ENCODE measurements at regions not wholly inside any gene's neighbourhood (a gene's known extent, or its start where the extent isn't known, plus 50 kb on each side); places are given as distances from the start of the nearest gene placed in this dataset.

DNA sequence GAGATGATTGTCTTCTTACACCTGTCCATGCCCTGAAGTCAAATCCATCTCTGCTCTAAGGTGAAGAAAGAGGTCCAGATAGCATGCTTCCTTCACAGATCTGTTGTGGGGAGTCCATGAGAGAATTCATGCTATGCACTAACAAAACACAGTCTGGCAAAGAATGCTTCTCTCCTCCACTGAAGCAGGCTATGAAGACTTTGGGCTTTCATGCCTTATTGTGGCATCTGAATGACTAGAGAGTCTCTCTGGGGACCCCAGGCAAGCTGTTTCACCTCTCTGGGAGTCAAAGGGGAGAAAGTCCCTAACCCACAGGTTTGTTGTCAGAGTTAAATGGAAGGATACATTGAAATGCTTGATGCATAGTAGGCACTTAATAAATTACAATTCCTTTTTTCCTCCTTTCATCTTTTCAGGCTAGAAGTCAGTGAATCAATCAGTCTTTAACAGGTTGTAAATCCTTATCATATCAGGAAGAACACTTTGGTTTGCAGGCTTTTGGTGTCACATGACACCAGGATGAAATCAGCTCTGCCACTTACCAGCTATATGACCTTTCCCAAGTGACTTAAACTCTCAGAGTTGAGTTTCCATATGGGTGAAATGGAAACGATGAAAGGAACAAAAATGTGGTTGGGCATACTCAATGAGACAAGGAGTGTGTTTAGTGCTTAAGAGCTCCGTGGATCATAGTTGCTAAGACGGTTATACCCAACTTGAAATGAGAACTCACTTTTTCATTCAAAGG is 200.1 kb upstream of the DAB1 start:
- Histone ChIP-seq H3K4me3 (no peak overlapping the region), H3K9me1 (ENCODE audit: control insufficient read depth, insufficient read depth, low read length) (no peaks in the 10 kb centered on the region), H3K9ac (ENCODE audit: insufficient read depth in 1 of 2, low read depth in 2 of 2, low read length in 2 of 2) (no peak overlapping the region), H3K4me1 (replicated peaks in 1 of 2; ENCODE audit: control insufficient read depth in 2 of 2, insufficient read depth in 2 of 2, low read length in 2 of 2) (no peaks in the 10 kb centered on the region; a peak in 1 of 5 replicates), H3K36me3 (ENCODE audit: control insufficient read depth, insufficient read depth, low read length) (no peaks in the 10 kb centered on the region), H2AFZ (ENCODE audit: low read depth, low read length) (no peak overlapping the region), H3K4me2 (ENCODE audit: insufficient read depth, low read length) (no peak overlapping the region), H3K79me2 (ENCODE audit: control insufficient read depth, insufficient read depth, low read length) (no peaks in the 10 kb centered on the region), H3K27ac (ENCODE audit: extremely low read depth, low read depth, low read length) (no peak overlapping the region), H4K20me1 (replicated peaks; ENCODE audit: control insufficient read depth, insufficient read depth, low read length) (no peaks in the 10 kb centered on the region), H3K27me3 (ENCODE audit: control insufficient read depth in 2 of 2, insufficient read depth in 2 of 2, low read length in 2 of 2) (no peaks in the 10 kb centered on the region), H3K9me3 (replicated peaks; ENCODE audit: control insufficient read depth, insufficient read depth, low read depth, low read length) (no peaks in the 10 kb centered on the region)
- intact Hi-C loops (cut with micrococcal nuclease), result no loop called here
- no TSS peak for BruUV-seq (replicated peaks)
- DNase-seq (ENCODE audit: extremely low read depth in 1 of 4, low spot score in 3 of 4) (no peak), FAIRE-seq (no peak), ATAC-seq (no peak)
- TF ChIP-seq, protein P1, sequence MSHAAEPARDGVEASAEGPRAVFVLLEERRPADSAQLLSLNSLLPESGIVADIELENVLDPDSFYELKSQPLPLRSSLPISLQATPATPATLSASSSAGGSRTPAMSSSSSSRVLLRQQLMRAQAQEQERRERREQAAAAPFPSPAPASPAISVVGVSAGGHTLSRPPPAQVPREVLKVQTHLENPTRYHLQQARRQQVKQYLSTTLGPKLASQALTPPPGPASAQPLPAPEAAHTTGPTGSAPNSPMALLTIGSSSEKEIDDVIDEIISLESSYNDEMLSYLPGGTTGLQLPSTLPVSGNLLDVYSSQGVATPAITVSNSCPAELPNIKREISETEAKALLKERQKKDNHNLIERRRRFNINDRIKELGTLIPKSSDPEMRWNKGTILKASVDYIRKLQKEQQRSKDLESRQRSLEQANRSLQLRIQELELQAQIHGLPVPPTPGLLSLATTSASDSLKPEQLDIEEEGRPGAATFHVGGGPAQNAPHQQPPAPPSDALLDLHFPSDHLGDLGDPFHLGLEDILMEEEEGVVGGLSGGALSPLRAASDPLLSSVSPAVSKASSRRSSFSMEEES (CRISPR knock-in tag; IDR thresholded peaks at IDR 0.05), result peak; percentile 84
- TF ChIP-seq, protein P2, sequence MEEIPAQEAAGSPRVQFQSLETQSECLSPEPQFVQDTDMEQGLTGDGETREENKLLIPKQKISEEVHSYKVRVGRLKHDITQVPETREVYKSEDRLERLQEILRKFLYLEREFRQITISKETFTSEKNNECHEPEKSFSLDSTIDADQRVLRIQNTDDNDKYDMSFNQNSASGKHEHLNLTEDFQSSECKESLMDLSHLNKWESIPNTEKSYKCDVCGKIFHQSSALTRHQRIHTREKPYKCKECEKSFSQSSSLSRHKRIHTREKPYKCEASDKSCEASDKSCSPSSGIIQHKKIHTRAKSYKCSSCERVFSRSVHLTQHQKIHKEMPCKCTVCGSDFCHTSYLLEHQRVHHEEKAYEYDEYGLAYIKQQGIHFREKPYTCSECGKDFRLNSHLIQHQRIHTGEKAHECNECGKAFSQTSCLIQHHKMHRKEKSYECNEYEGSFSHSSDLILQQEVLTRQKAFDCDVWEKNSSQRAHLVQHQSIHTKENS (CRISPR knock-in tag; IDR thresholded peaks at IDR 0.05), result no peak
- TF ChIP-seq USF2 (CRISPR knock-in tag; IDR thresholded peaks at IDR 0.05), result 0 out of 2 replicates have a peak, but pooled peaks have one; percentile 10
- ChIA-PET CTCF (ENCODE audit: low intra/inter-chr PET ratio) (no interaction called here), POLR2A (interaction anchor here (0.8 kb wide), 1 partner anchor 11 kb away, joined by 3 read pairs; no protein-coding TSS in a partner anchor)
- 5% methylated on average over 3 of the region's 3 CpGs for WGBS (ENCODE audit: insufficient coverage, low coverage, missing lambda C conversion rate)
- in situ Hi-C loops (cut with MboI), result no loop called here

All from K562 (cell line).